Posterior vena cava (tissue), 2 donors: ENCODE measurements at regions not wholly inside any gene's neighbourhood (a gene's known extent, or its start where the extent isn't known, plus 50 kb on each side); places are given as distances from the start of the nearest gene placed in this dataset.
"Not testable (repeated sequence)": the region's sequence is repeated elsewhere in the genome, so short reads cannot be mapped to it uniquely, and the experiment has no call there.

Source experiments
- DNase-seq: peaks from one replicate; pipeline ENCODE4 v3.0.0-alpha.2; 2020; ENCODE audit warnings: low spot score
- intact Hi-C, 2 donors: fragments of 100-400 bp; cut with DNase I; formaldehyde crosslinking; loops; one replicate each; pipeline versions ENCODE4 v1.14.1 to v1.14.2; 2022 to 2023
- donor health status: DM: yes; HTN: yes; CAD: no.
- donor health status: DM: yes; HTN: yes; CAD: no.

DNA sequence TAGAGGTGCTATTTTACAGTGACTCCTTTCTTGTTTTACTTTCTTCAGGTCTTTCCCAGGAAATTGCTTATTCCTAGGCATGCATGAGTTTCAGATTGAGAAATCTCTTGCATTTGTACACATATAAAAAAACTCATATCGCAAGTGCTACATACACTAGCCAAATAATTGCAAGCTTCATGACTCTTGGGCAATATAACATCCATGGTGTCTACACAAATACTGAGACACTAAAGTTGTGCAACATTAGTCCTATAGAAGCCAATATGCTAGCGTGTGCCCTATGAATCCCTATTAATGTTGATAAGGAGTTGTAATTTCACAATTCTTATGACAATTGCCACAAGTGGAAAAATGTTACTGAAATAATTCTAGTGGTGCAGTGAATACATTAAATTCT is 591.0 kb downstream of the ADGRL2 start:
- intact Hi-C loops, result no loop called here
- no peak for DNase-seq

DNA sequence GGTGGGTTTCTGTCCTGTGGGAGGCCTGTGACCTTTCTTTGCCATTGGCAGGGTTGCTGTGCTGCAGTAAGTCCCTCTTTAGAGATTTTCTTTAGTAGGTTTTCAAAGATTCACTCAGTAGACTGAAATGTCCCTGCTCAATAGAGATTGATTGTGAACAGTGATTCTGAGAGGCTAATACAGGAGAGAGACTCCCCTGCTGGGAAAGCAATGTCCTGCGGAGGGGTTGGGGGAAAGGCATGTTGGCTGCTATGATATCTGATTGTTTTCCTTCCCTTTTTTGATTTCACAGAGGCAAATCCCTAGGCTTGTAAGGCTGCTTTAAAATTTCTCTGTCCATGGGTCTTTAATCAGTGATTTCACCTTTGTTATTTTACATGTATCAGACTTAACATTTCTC is 589.9 kb downstream of the ADGRL2 start:
- DNase-seq, result no peak
- intact Hi-C loops, result no loop called here

DNA sequence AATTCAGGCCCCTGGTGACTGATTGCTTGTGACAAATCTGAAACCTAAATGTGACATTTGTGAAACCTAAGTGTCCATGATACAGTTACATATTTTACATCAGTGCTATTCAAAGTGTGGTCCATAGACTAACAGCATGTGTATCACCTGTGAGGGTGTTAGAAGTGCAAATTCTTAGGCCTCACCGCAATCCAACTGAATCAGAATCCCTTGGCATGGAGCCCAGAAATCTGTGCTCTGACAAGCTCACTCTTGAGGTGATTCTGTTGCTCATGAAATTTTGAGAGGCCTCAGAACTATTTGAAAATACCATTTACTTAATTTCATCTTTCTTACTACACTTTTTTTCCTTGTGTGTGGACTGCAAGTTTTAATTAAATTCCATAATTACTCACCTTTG is 587.9 kb downstream of the ADGRL2 start:
- DNase-seq, result no peak
- intact Hi-C loops, result no loop called here

DNA sequence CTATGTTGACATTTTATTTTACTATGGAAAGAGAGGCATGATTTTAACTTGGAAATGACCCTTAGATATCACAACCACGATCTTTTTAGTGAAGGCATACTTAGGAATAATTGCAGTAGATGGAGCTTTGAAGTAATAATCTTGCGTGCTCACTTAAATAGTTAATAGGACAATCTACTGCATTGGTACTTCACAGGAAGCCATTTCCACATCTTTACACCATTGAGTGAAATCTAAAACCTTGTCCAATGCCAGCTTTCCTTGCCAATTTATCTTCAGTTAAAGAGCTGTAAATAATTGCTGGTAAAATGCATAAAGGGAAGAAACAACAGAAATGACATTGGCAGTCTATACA is 586.3 kb downstream of the ADGRL2 start:
- intact Hi-C loops, result no loop called here
- DNase-seq, result no peak

DNA sequence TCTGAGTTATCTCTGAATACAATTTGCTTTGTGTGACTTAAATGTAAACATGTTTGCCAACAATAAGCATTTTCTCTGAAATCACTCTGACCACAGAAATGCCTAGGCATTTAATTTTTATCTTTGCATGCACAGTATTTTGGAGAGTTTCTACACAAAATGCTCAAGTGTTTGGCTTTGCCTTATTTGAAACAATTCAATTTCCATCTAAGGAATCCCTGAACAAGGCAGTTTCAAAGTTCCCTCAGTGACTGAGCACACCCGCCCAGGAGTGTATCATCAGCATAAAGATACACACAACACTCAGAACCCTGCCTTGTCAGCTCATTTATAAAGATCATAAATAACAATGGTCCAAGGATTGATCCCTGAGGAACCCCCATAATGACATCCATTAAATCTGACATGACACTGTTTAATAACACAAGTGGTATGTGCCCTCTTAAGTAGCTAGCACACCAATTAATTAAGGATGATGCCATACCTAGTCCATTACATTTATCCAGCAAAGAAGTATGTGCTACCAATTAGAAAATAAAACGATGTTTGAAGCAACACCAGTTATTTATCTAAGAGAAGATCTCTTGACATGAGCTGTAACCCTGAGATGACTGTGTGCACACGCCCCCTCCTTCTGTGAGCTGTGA is 585.8 kb downstream of the ADGRL2 start:
- no peak for DNase-seq
- intact Hi-C loops, result no loop called here

DNA sequence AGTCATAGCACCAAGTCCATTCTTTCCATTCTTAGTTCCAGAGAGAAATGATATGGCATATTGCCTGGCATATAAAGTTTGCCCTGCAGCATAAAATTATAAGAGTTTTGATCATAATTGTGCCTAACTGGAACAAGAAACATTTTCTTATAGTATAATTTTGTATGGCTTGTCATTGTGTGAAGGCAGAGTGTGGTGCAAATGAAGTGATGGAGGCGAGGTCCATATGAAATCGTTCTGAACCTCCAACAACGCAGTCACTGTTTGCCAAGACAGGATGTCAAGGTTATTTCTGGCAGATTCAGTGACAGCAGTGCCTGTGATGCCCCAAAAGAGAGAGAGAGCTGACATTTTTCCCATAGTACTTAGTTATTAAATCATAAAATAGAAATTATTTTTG is 584.0 kb downstream of the ADGRL2 start:
- no peak for DNase-seq
- intact Hi-C loops, result no loop called here

DNA sequence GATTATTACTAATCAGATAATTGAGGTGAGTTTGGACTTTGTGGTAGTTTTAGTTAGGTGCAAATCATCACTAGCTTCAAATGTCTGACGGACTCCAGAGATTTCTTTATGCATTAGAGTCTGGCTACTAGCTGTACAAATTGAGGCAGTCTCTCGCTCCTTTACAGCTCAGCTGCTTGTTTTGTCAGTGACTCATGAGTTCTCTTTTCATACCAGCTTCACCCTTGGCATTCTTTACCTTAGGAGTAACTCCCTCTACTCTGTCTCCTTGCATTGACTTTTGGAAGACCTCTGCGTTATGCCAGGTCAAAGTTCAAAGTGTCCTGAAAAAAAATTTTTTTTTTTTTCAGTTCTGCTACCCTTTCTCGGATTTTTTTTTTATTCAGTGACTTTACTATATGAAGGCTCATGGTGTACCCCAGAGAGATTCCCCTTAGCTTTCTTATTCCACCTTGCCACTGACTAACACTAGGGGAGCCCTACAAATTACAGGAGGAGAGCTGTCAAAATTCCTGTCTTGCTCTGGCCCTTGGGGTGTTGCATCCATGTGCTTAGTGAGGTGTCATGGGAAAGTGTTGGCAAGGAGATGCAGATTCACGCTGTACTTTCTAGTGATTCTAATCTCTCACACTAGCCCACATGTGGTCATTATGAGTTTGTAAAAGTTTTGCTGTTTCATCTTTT is 576.6 kb downstream of the ADGRL2 start:
- intact Hi-C loops, result no loop called here
- no peak for DNase-seq

DNA sequence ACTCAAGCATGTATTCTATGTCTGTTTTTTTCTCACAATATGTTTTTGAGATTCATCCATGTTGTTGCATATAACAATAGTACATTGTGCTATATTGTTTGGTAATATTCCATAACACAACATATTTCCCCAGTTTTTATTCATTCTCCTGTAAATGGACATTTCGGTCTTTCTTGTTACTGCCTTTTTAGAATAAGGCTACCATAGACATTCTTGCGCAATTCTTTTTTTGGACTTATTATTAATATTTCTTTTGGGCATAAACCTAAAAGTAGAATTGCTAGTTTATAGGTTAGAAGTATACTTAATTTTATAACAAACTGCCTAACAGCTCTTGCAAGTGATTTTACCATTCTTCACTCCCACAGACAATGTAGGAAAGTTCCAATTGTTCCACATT is 573.0 kb downstream of the ADGRL2 start:
- no peak for DNase-seq
- intact Hi-C loops, result loop anchor here in 1 of 2 donors (1.0 kb wide), 1 partner anchor 16 kb away; no protein-coding TSS in a partner anchor

DNA sequence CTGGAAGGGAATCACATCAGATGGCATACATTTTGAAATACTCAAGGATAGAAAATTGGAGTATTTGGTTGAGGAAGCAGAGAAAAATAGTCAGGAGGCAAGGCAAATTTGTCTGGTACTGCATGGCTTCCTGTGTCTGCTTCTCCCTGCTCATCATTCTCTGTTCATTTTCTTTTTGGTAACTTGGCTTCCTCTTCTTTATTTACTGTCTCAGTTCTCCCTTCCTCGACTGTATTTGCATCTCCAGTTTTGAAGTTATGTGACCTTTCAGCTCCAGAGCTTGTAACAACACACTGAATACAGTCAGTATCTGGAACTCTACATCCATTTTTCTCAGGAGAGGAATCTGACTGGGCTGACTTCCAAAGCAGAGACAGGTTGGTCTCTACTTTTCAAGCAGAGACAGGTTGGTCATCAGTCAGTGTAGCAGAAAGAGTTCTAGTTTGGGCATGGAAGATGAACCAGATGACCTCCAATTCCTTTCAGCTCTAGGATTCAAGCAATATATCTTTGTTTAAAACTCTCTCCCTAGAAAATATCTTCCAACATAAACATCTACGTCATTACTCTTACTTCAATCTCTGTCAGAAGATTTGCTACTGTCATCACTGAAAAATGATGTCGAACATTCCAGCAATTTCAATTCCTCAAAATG is 571.2 kb downstream of the ADGRL2 start:
- intact Hi-C loops, result no loop called here
- no peak for DNase-seq

DNA sequence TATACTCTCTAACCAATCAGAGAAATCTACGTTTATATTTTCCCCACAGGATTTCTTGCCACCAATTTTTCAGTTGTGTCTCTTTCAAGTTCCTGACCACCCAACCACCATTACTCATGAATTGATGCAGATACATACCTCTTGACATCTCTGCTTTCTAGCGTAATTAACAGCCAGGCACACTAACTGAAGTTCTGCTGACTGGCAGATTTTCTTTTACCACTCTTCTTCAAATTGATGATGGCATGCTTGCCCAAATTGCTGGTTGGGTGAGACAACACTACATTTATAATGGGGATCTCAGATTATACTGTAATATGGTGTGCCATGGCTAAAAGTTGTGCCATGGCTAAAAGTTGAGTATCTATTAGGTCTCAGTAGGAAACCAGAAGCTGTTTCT is 566.7 kb downstream of the ADGRL2 start:
- intact Hi-C loops, result no loop called here
- no peak for DNase-seq

DNA sequence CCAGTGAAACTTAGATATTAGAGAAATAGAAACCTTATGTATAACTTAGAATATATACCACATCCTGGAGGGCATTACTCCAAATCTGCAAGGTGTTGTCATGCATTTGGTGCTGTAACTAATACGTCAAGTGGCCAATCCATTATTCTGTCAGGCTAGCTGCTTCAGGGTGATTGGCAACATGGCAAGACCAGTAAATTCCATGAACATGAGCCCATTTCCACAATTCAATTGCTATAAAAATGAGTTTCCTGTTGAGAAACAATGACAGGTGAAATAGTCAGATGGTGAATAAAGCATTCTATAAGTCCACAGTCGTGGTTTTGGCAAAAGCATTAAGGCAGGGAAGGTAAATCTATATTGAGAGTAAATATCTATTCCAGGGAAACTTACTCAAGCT is 566.0 kb downstream of the ADGRL2 start:
- DNase-seq, result no peak
- intact Hi-C loops, result no loop called here

DNA sequence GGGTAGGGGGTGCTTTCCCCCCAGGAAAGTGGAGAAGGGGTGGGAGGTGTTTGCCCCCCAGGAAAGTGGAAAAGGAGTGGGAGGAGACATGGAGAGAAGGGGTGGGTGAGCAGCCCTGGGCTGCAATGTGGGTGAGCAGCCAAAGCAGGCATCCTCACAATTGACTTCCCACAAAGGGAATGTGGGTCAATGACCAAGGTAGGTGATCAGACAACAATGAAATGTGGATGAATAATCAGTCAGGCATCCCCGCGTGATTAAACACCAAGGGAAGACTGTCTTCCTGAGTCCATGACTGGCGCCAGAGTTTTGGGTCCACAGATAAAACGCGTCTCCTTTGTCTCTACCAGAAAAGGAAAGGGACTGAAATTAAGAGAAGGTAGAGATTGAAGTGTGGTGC is 558.8 kb downstream of the ADGRL2 start:
- DNase-seq, intact Hi-C loops: not testable (repeated sequence)

DNA sequence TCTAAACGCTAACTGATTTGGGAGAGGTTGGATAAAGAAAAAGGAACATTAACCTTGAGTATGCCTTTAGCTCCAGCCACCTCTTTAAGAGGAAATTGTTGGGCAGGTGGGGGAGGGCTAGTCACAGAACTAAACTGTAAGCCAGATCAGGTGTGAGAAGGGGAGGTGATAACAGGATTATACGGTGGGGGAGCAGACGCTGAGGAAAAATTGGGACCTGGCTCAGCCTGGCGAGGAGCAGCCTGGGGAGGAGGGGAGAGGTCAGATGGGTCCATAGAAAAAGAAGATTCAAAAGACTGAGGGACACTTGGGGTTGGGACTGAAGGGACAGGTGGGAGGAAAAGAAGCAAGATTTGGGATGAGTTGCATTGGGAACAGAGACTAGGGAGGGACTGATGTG is 558.0 kb downstream of the ADGRL2 start:
- intact Hi-C loops, DNase-seq: not testable (repeated sequence)

DNA sequence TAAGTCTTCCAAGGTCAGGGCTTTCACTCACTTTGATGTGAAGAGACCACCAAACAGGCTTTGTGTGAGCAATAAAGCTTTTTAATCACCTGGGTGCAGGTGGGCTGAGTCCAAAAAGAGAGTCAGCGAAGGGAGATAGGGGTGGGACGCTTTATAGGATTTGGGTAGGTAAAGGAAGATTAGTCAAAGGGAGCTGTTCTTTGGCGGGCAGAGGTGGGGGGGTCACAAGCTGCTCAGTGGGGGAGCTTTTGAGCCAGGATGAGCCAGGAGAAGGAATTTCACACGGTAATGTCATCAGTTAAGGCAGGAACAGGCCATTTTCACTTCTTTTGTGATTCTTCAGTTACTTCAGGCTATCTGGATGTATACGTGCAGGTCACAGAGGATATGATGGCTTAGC is 553.8 kb downstream of the ADGRL2 start:
- DNase-seq, intact Hi-C loops: not testable (repeated sequence)

DNA sequence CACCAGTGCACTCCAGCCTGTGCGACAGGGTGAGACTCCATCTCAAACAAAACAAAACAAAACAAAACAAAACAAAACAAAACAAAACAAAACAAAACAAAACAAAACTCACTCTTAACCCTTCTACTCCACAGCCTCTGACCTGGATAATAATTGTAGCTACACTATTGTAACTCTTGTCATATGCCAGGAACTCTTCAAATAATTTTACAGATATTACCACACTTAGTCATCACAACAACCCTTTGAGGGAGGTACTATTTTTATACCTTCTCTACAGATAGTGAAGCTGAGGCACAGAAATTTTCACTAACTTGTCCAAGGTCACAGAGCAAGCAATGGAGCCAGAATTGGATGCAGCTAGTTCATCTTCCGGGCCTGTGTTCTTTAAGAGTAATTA is 547.8 kb downstream of the ADGRL2 start:
- intact Hi-C loops, result no loop called here
- no peak for DNase-seq

DNA sequence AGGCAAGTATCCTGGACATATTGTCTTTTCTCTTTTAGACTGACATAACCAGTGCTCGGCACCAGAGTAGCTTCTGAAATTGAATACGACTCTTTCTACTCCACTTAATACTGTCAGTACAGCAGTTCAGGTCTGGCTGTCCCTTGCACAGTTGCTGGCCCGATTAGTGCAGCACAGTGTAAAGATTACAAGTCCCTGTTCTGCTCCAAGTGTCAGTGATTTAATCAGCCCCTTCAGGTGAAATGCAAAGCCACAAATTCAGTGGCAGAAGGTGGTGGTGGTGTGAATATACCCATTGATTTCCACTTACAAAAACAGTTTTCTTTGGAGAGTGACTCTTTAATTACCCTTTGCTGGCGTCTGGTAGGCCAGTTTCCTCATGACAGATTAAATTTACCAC is 545.4 kb downstream of the ADGRL2 start:
- no peak for DNase-seq
- intact Hi-C loops, result no loop called here

DNA sequence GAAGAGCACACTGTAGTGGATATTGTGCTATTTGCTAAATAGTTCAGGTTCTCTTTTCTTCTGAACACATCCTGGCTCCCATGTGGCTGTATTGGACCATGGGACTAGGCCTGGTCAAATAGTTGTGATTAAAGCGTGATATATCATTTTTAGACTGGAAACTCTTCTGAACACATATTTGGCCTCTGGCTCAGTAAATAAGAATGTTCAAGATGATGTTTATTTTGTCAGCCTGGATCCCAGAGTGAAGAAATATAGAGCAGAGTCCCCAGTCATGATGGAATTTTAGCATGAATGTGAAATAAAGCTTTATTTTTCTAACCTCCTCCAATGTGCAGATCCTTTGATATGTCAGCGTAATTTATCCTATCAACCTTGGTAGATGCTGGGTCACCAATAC is 542.6 kb downstream of the ADGRL2 start:
- DNase-seq, result no peak
- intact Hi-C loops, result no loop called here

DNA sequence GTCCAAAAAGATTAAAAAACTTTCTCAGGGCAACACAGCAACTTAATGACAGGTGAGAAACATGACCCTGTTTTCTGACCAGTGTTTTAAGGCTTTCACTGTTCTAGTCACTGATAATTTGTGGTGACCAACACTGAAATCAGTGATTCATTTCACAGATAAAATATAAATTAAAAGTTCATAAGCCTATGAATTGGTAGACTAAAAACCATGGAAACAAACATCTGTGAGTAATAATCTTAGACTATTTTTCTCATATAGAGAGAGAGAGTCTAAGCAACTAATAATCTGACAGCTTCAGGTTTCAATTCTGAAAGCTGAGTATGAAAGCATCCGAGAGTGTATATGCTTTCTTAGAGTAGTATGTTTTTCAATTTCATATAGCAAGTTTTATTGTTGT is 536.9 kb downstream of the ADGRL2 start:
- intact Hi-C loops, result no loop called here
- no peak for DNase-seq

DNA sequence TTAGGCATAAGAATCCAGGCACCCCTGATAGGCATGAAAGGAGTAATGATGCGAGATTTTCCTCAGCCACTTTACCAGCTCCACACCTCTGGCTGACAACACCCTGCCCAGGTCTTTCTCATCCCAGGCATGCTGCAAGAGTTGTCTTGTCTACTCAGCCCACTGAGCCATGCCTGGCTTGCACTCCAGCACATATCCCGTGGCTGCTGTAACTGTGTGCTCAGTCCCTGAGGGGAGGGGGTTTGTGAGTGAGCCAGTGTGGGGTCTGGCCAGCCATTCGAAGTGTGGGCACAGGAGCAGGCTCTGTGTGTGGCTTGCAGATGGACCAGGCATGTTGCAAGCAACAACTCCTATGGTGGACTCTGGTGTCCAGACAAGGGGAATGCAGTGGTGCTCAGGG is 529.6 kb downstream of the ADGRL2 start:
- intact Hi-C loops, result no loop called here
- no peak for DNase-seq

DNA sequence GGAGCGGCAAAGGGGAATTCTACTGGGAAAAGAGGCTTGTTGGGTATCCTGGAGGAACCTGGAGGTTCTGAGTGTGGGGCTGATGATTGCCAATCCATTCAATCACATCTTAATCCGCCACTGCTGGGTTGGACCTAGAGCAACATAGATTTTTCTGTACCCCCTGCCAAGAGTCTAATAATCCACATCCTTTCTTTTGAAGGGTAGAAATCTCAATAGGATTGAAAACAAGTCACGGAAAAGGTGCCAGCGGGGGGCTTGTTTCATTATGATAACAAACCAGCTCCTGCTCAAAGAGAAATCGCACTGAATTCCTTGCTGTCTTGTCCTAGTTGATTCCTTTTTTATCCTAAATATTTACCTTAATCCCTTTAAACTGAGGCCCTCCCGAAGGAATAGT is 528.5 kb downstream of the ADGRL2 start:
- intact Hi-C loops, result no loop called here
- no peak for DNase-seq
